OCI-LY7 (cell line): ENCODE measurements at regions not wholly inside any gene's neighbourhood (a gene's known extent, or its start where the extent isn't known, plus 50 kb on each side); places are given as distances from the start of the nearest gene placed in this dataset.

Experiments used
- BruUV-seq: library from RNA; stranded (reverse); fragments of 400-500 nt; replicated peaks from 2 replicates; lab custom pipeline; 2021; lab: Mats Ljungman, UMichigan
- CTCF ChIA-PET: fragments of 300-600 bp; sonication (Branson Sonifier 250); formaldehyde crosslinking; loops from one replicate; lab custom pipeline; 2022; ENCODE audit warnings: antibody characterized with exemption; ENCODE audit not compliant: unreplicated experiment; lab: Charles Lee
- POLR2A ChIA-PET: fragments of 300-600 bp; sonication (Branson Sonifier 250); formaldehyde crosslinking; loops from one replicate; lab custom pipeline; 2022; ENCODE audit warnings: antibody characterized with exemption; lab: Charles Lee
- DNase-seq: peaks from one replicate; pipeline ENCODE4 v3.0.0-alpha.2; 2015; ENCODE audit warnings: low spot score
- H2AFZ ChIP-seq: fragments of 200-600 bp; sonication (generic), shearing (Covaris generic); 2 replicates; pipeline ENCODE4 v1.6.1; 2014; ENCODE audit warnings: mild to moderate bottlenecking, antibody characterized with exemption, low read length, moderate library complexity
- H3K27ac ChIP-seq: fragments of 200-600 bp; sonication (generic); 2 replicates; pipeline ENCODE4 v1.5.1; 2014; ENCODE audit warnings: mixed run types, low read depth, mild to moderate bottlenecking, moderate library complexity, low read length, inconsistent platforms; ENCODE audit not compliant: poor library complexity, severe bottlenecking
- H3K36me3 ChIP-seq: fragments of 200-600 bp; sonication (generic); 2 replicates; pipeline ENCODE4 v1.6.1; 2014; ENCODE audit warnings: mild to moderate bottlenecking, antibody characterized with exemption, low read length, moderate library complexity, mixed read lengths; ENCODE audit not compliant: insufficient read depth
- H3K4me1 ChIP-seq: fragments of 200-600 bp; sonication (generic); 2 replicates; pipeline ENCODE4 v1.5.1; 2014; ENCODE audit warnings: mild to moderate bottlenecking, low read length; ENCODE audit not compliant: insufficient read depth, poor library complexity, severe bottlenecking
- H3K4me2 ChIP-seq: fragments of 200-600 bp; sonication (generic); 2 replicates; pipeline ENCODE4 v1.6.1; 2014; ENCODE audit warnings: mild to moderate bottlenecking, low read length
- H3K4me3 ChIP-seq: fragments of 200-600 bp; sonication (generic); 2 replicates; pipeline ENCODE4 v1.5.1; 2014; ENCODE audit warnings: mild to moderate bottlenecking, low read depth, low read length; ENCODE audit not compliant: poor library complexity, severe bottlenecking
- H3K79me2 ChIP-seq: fragments of 200-600 bp; sonication (generic); 2 replicates; pipeline ENCODE4 v1.6.1; 2016; ENCODE audit warnings: low read depth, mild to moderate bottlenecking, low read length, moderate library complexity, mixed read lengths; ENCODE audit not compliant: insufficient read depth
- H3K9me2 ChIP-seq: fragments of 200-600 bp; sonication (generic); 2 replicates; pipeline ENCODE4 v1.6.1; 2016; ENCODE audit warnings: mild to moderate bottlenecking, low read length, mixed read lengths; ENCODE audit not compliant: insufficient read depth
- H3K9me3 ChIP-seq: fragments of 200-600 bp; sonication (generic); 2 replicates; pipeline ENCODE4 v1.6.1; 2014; ENCODE audit warnings: mild to moderate bottlenecking, mixed run types, low read length, mixed read lengths
- H4K20me1 ChIP-seq: fragments of 200-600 bp; sonication (generic); 2 replicates; pipeline ENCODE4 v1.6.1; 2014; ENCODE audit warnings: mild to moderate bottlenecking, antibody characterized with exemption, low read length, moderate library complexity, mixed read lengths; ENCODE audit not compliant: insufficient read depth
- EZH2phosphoT487 ChIP-seq: fragments of 200-600 bp; sonication (generic); IDR thresholded peaks from 2 replicates; pipeline ENCODE4 v1.6.1; 2018; ENCODE audit warnings: low read depth, borderline replicate concordance, mild to moderate bottlenecking, mixed run types, antibody characterized with exemption, low read length, moderate library complexity, mixed read lengths
- intact Hi-C: fragments of 100-400 bp; cut with micrococcal nuclease; formaldehyde crosslinking; loops from one replicate; pipeline ENCODE4 v1.10.0; 2022; ENCODE audit not compliant: unreplicated experiment
- TF ChIP-seq, protein P1 (sequence below): fragments of 200-600 bp; sonication (generic); conservative IDR thresholded peaks from 2 replicates; pipeline ENCODE4 v1.5.1; 2014; ENCODE audit warnings: mild to moderate bottlenecking, antibody characterized with exemption, low read length, moderate library complexity, mixed read lengths

DNA sequence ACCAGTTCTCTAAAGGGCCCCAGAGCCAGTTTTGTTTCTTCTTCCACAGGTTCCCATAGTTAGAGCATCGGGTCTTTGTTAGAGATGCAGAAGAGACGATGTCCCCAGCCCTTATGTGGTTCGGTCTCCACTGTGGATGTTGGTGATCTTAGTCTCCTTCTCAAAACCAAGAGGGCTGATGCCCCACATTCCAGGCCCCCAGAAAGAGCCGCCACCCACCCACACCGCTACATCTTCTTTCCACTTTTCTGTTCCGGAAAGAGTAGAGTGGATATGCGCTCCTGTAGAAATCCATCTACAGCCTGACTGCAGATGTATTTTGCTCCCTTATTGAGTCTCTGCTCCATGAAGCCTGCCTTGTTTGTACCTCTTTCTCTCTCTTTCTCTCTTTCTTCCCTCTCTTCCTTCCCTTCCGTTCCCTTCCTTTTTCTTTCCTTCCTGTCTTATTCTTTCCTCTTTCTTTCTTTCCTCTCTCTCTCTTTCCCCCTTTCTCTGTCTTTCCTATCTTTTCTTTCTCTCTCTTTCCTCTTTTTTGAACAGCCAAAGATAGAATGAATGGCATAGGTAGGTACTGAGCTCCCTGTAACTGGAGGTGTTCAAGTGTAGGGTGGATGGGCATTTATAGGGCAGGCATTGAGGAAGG is 224.3 kb downstream of the SEC14L1 start:
- Histone ChIP-seq H3K4me1 (peaks cover 30% of the 10 kb centered on the region), H3K9me2 (no peaks in the 10 kb centered on the region), H3K9me3 (no peaks in the 10 kb centered on the region), H4K20me1 (no peaks in the 10 kb centered on the region), H3K79me2 (no peaks in the 10 kb centered on the region), H3K27ac (no peak overlapping the region), H3K4me2 (no peak overlapping the region), H2AFZ (no peak overlapping the region), H3K36me3 (no peaks in the 10 kb centered on the region), H3K4me3 (no peak overlapping the region)
- TF ChIP-seq, protein P1, sequence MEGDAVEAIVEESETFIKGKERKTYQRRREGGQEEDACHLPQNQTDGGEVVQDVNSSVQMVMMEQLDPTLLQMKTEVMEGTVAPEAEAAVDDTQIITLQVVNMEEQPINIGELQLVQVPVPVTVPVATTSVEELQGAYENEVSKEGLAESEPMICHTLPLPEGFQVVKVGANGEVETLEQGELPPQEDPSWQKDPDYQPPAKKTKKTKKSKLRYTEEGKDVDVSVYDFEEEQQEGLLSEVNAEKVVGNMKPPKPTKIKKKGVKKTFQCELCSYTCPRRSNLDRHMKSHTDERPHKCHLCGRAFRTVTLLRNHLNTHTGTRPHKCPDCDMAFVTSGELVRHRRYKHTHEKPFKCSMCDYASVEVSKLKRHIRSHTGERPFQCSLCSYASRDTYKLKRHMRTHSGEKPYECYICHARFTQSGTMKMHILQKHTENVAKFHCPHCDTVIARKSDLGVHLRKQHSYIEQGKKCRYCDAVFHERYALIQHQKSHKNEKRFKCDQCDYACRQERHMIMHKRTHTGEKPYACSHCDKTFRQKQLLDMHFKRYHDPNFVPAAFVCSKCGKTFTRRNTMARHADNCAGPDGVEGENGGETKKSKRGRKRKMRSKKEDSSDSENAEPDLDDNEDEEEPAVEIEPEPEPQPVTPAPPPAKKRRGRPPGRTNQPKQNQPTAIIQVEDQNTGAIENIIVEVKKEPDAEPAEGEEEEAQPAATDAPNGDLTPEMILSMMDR = no peak
- no peak for TF ChIP-seq EZH2phosphoT487
- DNase-seq = no peak
- CTCF ChIA-PET = no interaction called here
- intact Hi-C loops = no loop called here
- POLR2A ChIA-PET = no interaction called here
- no TSS peak for BruUV-seq

DNA sequence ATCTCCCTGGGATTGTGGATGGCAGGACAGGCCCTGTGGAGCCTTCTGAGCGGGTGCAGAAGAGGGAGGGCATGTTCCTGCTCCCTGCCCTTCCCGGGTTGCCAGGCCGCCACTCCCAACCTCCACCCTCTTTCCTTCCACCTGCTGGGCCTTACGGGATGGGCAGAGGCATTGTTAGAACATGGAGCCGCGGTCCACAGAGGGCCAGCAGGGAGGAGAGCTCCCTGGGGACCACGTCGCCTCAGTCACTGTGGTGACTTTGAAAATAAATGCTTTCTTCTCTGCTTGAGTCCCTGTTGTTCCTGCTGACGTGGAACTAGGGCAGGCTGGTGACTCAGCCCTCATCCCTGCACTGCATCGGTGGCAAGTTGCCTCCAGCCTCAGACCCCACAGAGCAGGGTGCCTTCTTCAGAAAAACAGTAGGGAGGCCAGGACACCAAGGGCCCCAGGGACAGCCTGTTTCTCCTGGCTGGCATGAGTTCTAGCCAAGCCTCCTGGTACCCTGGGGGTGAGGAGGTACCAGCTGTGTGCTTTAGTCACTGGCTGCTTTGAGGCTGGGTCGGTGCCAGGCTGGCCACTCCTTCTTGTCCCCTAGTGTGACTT is 224.9 kb downstream of the SEC14L1 start:
- Histone ChIP-seq H3K79me2 (no peaks in the 10 kb centered on the region), H3K9me3 (no peaks in the 10 kb centered on the region), H3K4me1 (peaks cover 30% of the 10 kb centered on the region), H3K9me2 (no peaks in the 10 kb centered on the region), H3K36me3 (no peaks in the 10 kb centered on the region), H3K4me2 (no peak overlapping the region), H4K20me1 (no peaks in the 10 kb centered on the region), H3K27ac (no peak overlapping the region), H3K4me3 (no peak overlapping the region), H2AFZ (no peak overlapping the region)
- ChIA-PET POLR2A (no interaction called here), CTCF (interaction anchor here (0.8 kb wide), 1 partner anchor 100 kb away, joined by 3 read pairs; no protein-coding TSS in a partner anchor)
- intact Hi-C loops = no loop called here
- no peak for DNase-seq
- BruUV-seq = no TSS peak
- TF ChIP-seq, protein P1 = no peak
- TF ChIP-seq EZH2phosphoT487 = no peak

DNA sequence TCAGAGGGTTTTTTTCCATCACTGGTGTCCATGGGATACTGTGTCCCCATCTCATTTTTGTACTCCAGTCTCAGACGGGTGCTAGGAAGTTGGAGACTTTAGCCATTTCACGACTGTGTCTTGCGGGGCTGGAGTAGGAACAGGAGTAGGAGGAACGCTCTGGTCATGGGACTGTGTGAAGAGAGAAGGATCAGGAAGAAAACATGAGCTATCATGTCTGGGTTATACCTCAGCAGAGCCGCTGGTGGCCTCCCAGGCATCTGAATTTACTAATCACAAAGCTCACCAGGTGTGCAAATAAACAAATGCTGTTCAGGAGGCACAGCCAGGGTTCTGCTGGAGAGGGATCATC is 225.4 kb downstream of the SEC14L1 start:
- no peak overlapping the region for H3K4me3 ChIP-seq
- DNase-seq = no peak
- H3K27ac ChIP-seq = no peak overlapping the region
- no peak overlapping the region for H2AFZ ChIP-seq
- no peaks in the 10 kb centered on the region for H3K79me2 ChIP-seq
- no peaks in the 10 kb centered on the region for H3K9me3 ChIP-seq
- BruUV-seq = no TSS peak
- no peaks in the 10 kb centered on the region for H3K9me2 ChIP-seq
- no peaks in the 10 kb centered on the region for H3K36me3 ChIP-seq
- TF ChIP-seq EZH2phosphoT487 = no peak
- TF ChIP-seq, protein P1 = no peak
- H4K20me1 ChIP-seq = no peaks in the 10 kb centered on the region
- CTCF ChIA-PET = interaction anchor here (0.8 kb wide), 1 partner anchor 100 kb away, joined by 3 read pairs; no protein-coding TSS in a partner anchor
- intact Hi-C loops = no loop called here
- H3K4me1 ChIP-seq = peaks cover 35% of the 10 kb centered on the region
- POLR2A ChIA-PET = no interaction called here
- no peak overlapping the region for H3K4me2 ChIP-seq
